ENCODE measurements at regions not wholly inside any gene's neighbourhood (a gene's known extent, or its start where the extent isn't known, plus 50 kb on each side); places are given as distances from the start of the nearest gene placed in this dataset.

- TF ChIP-seq PATZ1 (CRISPR knock-in tag; IDR thresholded peaks at IDR 0.05; ENCODE audit: borderline replicate concordance) (no peak), OSR1 (CRISPR knock-in tag; IDR thresholded peaks at IDR 0.05) (no peak), POU6F1 (CRISPR knock-in tag; IDR thresholded peaks at IDR 0.05; ENCODE audit: borderline replicate concordance, low read depth) (no peak), ZFP3 (CRISPR knock-in tag; IDR thresholded peaks at IDR 0.05) (no peak)
Observed at GRCh38 chr2:15766303-15766861, 174.0 kb upstream of the MYCN start.
